ENCODE measurements at regions not wholly inside any gene's neighbourhood (a gene's known extent, or its start where the extent isn't known, plus 50 kb on each side); places are given as distances from the start of the nearest gene placed in this dataset.

- TF ChIP-seq CTCF (IDR thresholded peaks at IDR 0.05), result no peak
- TF ChIP-seq EP300 (IDR thresholded peaks at IDR 0.05), result no peak
- no peak for TF ChIP-seq POLR2A (IDR thresholded peaks at IDR 0.05)
- TF ChIP-seq POLR2AphosphoS5 (IDR thresholded peaks at IDR 0.05), result no peak
These were observed 55.7 kb upstream of the NCAM2 start for GRCh38 chr21:20942523-20942922.
